OCI-LY1 (cell line): ENCODE measurements at regions not wholly inside any gene's neighbourhood (a gene's known extent, or its start where the extent isn't known, plus 50 kb on each side); places are given as distances from the start of the nearest gene placed in this dataset.
"Not testable (repeated sequence)": the region's sequence is repeated elsewhere in the genome, so short reads cannot be mapped to it uniquely, and the experiment has no call there.

Source experiments
- H2AFZ ChIP-seq: fragments of 200-600 bp; sonication (generic), shearing (Covaris generic); 2 replicates; pipeline ENCODE4 v1.6.0; 2014; ENCODE audit warnings: antibody characterized with exemption, mild to moderate bottlenecking, low read length
- H3F3A ChIP-seq: fragments of 200-600 bp; sonication (generic), shearing (Covaris generic); 2 replicates; pipeline ENCODE4 v1.6.0; 2014; ENCODE audit warnings: mild to moderate bottlenecking, antibody characterized with exemption, low read length, moderate library complexity; ENCODE audit not compliant: insufficient read depth
- H3K27ac ChIP-seq: fragments of 200-600 bp; sonication (generic); 2 replicates; pipeline ENCODE4 v1.5.1; 2014; ENCODE audit warnings: low read length, mixed run types, mild to moderate bottlenecking, low read depth; ENCODE audit not compliant: poor library complexity, severe bottlenecking
- H3K27me3 ChIP-seq: fragments of 200-600 bp; sonication (generic); 2 replicates; pipeline ENCODE4 v1.6.0; 2014; ENCODE audit warnings: antibody characterized with exemption, mild to moderate bottlenecking, low read length, moderate library complexity; ENCODE audit not compliant: insufficient read depth
- H3K36me3 ChIP-seq: fragments of 200-600 bp; sonication (generic); 2 replicates; pipeline ENCODE4 v1.6.1; 2014; ENCODE audit warnings: mild to moderate bottlenecking, antibody characterized with exemption, low read length, moderate library complexity, mixed read lengths; ENCODE audit not compliant: insufficient read depth
- H3K4me1 ChIP-seq: fragments of 200-600 bp; sonication (generic); 2 replicates; pipeline ENCODE4 v1.5.1; 2014; ENCODE audit warnings: mild to moderate bottlenecking, low read length, moderate library complexity; ENCODE audit not compliant: insufficient read depth, severe bottlenecking
- H3K4me2 ChIP-seq: fragments of 200-600 bp; sonication (generic), shearing (Covaris generic); 2 replicates; pipeline ENCODE4 v1.6.1; 2014; ENCODE audit warnings: low read length
- H3K4me3 ChIP-seq: fragments of 200-600 bp; sonication (generic); 2 replicates; pipeline ENCODE4 v1.5.1; 2014; ENCODE audit warnings: low read length, low read depth, mild to moderate bottlenecking, mixed read lengths; ENCODE audit not compliant: poor library complexity, severe bottlenecking
- H3K79me2 ChIP-seq: fragments of 200-600 bp; shearing (Covaris generic); 2 replicates; pipeline ENCODE4 v1.6.1; 2016; ENCODE audit warnings: mixed run types, low read length, mixed read lengths; ENCODE audit not compliant: insufficient read depth
- H3K9ac ChIP-seq: fragments of 200-600 bp; sonication (generic), shearing (Covaris generic); 2 replicates; pipeline ENCODE4 v1.6.1; 2014; ENCODE audit warnings: mild to moderate bottlenecking, low read length, mixed read lengths
- H3K9me2 ChIP-seq: fragments of 200-600 bp; sonication (generic), shearing (Covaris generic); 2 replicates; pipeline ENCODE4 v1.6.1; 2014; ENCODE audit warnings: low read depth, mild to moderate bottlenecking, low read length, mixed read lengths
- H3K9me3 ChIP-seq: fragments of 200-600 bp; shearing (Covaris generic); 2 replicates; pipeline ENCODE4 v1.6.1; 2014; ENCODE audit warnings: low read length, mixed read lengths
- H4K20me1 ChIP-seq: fragments of 200-600 bp; sonication (generic), shearing (Covaris generic); 2 replicates; pipeline ENCODE4 v1.6.0; 2016; ENCODE audit warnings: mild to moderate bottlenecking, low read length; ENCODE audit not compliant: insufficient read depth
- EZH2 ChIP-seq: fragments of 200-600 bp; sonication (generic), shearing (Covaris generic); IDR thresholded peaks from 2 replicates; pipeline ENCODE4 v1.8.0; 2017; ENCODE audit warnings: borderline replicate concordance, mixed run types, mild to moderate bottlenecking, antibody characterized with exemption, low read length, moderate library complexity, mixed read lengths
- TF ChIP-seq, protein P1 (sequence below): fragments of 200-600 bp; sonication (generic), shearing (Covaris generic); IDR thresholded peaks from 2 replicates; pipeline ENCODE4 v1.5.1; 2017; ENCODE audit warnings: mild to moderate bottlenecking, antibody characterized with exemption, low read length, moderate library complexity, mixed read lengths

DNA sequence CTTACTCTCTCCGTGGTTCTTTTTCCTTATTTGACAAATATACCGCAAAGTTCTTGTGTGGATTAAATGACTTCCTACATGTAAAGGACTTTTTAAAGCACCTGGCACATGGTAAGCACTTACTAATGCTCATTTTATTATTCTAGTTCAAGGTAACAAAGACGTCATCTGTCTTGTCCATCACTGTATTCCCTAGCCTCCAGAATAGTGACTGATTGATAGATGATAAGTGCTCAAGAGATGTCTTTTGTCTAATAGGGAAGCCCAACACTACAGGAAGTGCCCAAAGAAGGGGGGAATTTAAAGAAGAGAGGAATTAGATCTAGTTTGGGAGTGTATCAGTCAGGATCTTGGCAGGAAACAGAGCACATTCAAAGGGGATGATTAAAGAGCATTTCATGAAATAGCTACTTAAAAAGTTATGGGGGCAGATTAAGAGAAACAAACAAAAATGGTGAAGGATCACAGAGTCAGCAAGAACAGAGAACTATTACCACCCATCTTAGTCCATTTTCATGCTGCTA lies 151.9 kb downstream of the GXYLT1 start:
- Histone ChIP-seq H2AFZ (no peak overlapping the region), H3K36me3 (no peaks in the 10 kb centered on the region), H3K4me3 (no peak overlapping the region), H3K9me2 (no peaks in the 10 kb centered on the region), H3K4me2 (no peak overlapping the region), H3F3A (no peaks in the 10 kb centered on the region), H3K27me3 (peaks cover 5% of the 10 kb centered on the region; the same call in 1 of the 2 replicates), H4K20me1 (no peaks in the 10 kb centered on the region), H3K4me1 (no peaks in the 10 kb centered on the region), H3K79me2 (no peaks in the 10 kb centered on the region), H3K9me3 (no peaks in the 10 kb centered on the region), H3K9ac (no peak overlapping the region), H3K27ac (no peak overlapping the region)
- no peak for TF ChIP-seq EZH2
- TF ChIP-seq, protein P1, sequence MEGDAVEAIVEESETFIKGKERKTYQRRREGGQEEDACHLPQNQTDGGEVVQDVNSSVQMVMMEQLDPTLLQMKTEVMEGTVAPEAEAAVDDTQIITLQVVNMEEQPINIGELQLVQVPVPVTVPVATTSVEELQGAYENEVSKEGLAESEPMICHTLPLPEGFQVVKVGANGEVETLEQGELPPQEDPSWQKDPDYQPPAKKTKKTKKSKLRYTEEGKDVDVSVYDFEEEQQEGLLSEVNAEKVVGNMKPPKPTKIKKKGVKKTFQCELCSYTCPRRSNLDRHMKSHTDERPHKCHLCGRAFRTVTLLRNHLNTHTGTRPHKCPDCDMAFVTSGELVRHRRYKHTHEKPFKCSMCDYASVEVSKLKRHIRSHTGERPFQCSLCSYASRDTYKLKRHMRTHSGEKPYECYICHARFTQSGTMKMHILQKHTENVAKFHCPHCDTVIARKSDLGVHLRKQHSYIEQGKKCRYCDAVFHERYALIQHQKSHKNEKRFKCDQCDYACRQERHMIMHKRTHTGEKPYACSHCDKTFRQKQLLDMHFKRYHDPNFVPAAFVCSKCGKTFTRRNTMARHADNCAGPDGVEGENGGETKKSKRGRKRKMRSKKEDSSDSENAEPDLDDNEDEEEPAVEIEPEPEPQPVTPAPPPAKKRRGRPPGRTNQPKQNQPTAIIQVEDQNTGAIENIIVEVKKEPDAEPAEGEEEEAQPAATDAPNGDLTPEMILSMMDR, result no peak

DNA sequence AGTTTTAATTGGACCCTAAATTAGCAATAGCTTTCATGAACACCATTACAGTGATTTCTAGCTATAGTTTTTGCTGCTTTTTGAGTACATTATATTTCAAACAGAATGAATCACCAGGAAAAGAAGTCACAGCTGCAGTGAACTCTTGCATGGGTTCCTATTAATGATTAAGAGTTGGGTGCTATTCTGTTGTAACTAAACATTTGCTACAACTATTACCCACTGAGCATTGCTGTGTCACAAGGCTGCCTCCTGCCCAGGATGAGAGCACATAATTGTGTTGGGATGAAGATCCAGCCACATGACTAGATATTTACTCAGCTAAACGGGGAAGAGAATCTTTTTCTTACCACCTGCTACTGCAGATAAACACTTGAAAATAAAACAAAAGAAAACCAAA lies 152.7 kb downstream of the GXYLT1 start:
- no peak for TF ChIP-seq EZH2
- TF ChIP-seq, protein P1, result no peak
- Histone ChIP-seq H4K20me1 (no peaks in the 10 kb centered on the region), H2AFZ (no peak overlapping the region), H3K36me3 (no peaks in the 10 kb centered on the region), H3K79me2 (no peaks in the 10 kb centered on the region), H3K27me3 (no peaks in the 10 kb centered on the region), H3K4me3 (no peak overlapping the region), H3F3A (no peaks in the 10 kb centered on the region), H3K9me2 (no peaks in the 10 kb centered on the region), H3K4me1 (no peaks in the 10 kb centered on the region), H3K4me2 (no peak overlapping the region), H3K9ac (no peak overlapping the region), H3K9me3 (no peaks in the 10 kb centered on the region), H3K27ac (no peak overlapping the region)

DNA sequence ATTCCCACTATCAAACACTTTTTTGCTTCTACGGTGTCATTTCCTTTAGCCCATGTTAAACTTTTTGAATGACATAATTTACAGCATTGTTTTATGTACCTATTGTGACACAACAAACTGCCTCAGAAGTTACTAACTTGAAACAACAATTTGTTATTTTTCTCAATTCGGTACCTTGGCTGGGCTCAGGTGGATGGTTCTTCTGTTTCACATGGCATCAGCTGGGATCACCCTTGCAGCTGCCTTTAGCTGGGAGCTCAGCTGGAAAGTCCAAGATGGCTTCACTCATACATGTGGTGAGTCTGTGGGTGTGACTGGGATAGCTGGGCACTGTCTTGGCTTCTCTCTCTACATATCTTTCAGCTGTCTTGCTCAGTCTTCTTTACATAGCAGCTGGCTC lies 156.0 kb downstream of the GXYLT1 start:
- Histone ChIP-seq H3K36me3 (no peaks in the 10 kb centered on the region), H3K4me2 (no peak overlapping the region), H3K9me2 (no peaks in the 10 kb centered on the region), H3K27ac (no peak overlapping the region), H3K27me3 (no peaks in the 10 kb centered on the region), H3K79me2 (no peaks in the 10 kb centered on the region), H3K9me3 (no peaks in the 10 kb centered on the region), H3K9ac (no peak overlapping the region), H2AFZ (no peak overlapping the region), H4K20me1 (no peaks in the 10 kb centered on the region), H3K4me3 (no peak overlapping the region), H3F3A (no peaks in the 10 kb centered on the region), H3K4me1 (no peaks in the 10 kb centered on the region)
- TF ChIP-seq EZH2, result no peak
- TF ChIP-seq, protein P1, result no peak

DNA sequence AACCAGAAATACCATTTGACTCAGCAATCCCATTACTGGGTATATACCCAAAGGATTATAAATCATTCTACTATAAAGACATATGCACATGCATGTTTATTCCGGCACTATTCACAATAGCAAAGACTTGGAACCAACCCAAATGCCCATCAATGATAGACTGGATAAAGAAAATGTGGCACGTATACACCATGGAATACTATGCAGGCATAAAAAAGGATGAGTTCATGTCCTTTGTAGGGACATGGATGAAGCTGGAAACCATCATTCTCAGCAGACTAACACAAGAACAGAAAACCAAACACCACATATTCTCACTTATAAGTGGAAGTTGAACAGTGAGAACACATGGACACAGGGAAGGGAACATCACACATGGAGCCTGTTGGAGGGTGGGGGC lies 158.2 kb downstream of the GXYLT1 start:
- not testable (repeated sequence) for H3K4me2 ChIP-seq, H2AFZ ChIP-seq, H3K9me3 ChIP-seq, H3K36me3 ChIP-seq, H3K4me1 ChIP-seq, H3F3A ChIP-seq, H3K4me3 ChIP-seq, H3K79me2 ChIP-seq, H3K9me2 ChIP-seq, H3K9ac ChIP-seq, H3K27me3 ChIP-seq, H4K20me1 ChIP-seq, H3K27ac ChIP-seq
